CD4-positive, alpha-beta T cell treated with Interleukin-4 for 1 hour (primary cell): ENCODE measurements at regions not wholly inside any gene's neighbourhood (a gene's known extent, or its start where the extent isn't known, plus 50 kb on each side); places are given as distances from the start of the nearest gene placed in this dataset.

Experiments
- DNase-seq, 2 donors: peaks; one replicate each; pipeline ENCODE4 v3.0.0-alpha.2; 2020 to 2022

GRCh38 chr6:109315341-109316110, 66.7 kb downstream of the CD164 start:
- DNase-seq, result no peak

GRCh38 chr6:109314313-109314712, 68.0 kb downstream of the CD164 start:
- no peak for DNase-seq

- no peak for DNase-seq
These were observed 69.1 kb downstream of the CD164 start for GRCh38 chr6:109313139-109313538.

- no peak for DNase-seq
These were observed 70.8 kb downstream of the CD164 start for GRCh38 chr6:109311471-109311870.

- DNase-seq, result no peak
These were observed 72.3 kb downstream of the CD164 start for GRCh38 chr6:109309917-109310316.

- DNase-seq, result peak in 1 of 2 donors; percentile 33
These were observed 74.2 kb downstream of the CD164 start for GRCh38 chr6:109308018-109308492.

- DNase-seq, result no peak
These were observed 75.5 kb downstream of the CD164 start for GRCh38 chr6:109306733-109307132.

- DNase-seq, result no peak
These were observed 77.2 kb downstream of the CD164 start for GRCh38 chr6:109305028-109305427.

GRCh38 chr6:109304284-109305015, 77.8 kb downstream of the CD164 start:
- DNase-seq, result no peak

GRCh38 chr6:109303640-109304283, 78.5 kb downstream of the CD164 start:
- DNase-seq, result no peak

GRCh38 chr6:109303164-109303563, 79.1 kb downstream of the CD164 start:
- DNase-seq, result no peak

GRCh38 chr6:109302176-109302575, 80.1 kb downstream of the CD164 start:
- DNase-seq, result no peak

- DNase-seq, result no peak
These were observed 80.8 kb downstream of the CD164 start for GRCh38 chr6:109301418-109301817.

- no peak for DNase-seq
These were observed 81.4 kb downstream of the CD164 start for GRCh38 chr6:109300874-109301273.

- DNase-seq, result no peak
These were observed 82.3 kb downstream of the CD164 start for GRCh38 chr6:109299776-109300564.

GRCh38 chr6:109299265-109299607, 83.0 kb downstream of the CD164 start:
- no peak for DNase-seq

GRCh38 chr6:109298605-109299264, 83.5 kb downstream of the CD164 start:
- DNase-seq, result no peak

GRCh38 chr6:109297406-109298110, 84.7 kb downstream of the CD164 start:
- no peak for DNase-seq

GRCh38 chr6:109296971-109297372, 85.3 kb downstream of the CD164 start:
- no peak for DNase-seq

GRCh38 chr6:109296452-109296851, 85.8 kb downstream of the CD164 start:
- DNase-seq, result no peak

GRCh38 chr6:109295774-109296156, 86.5 kb downstream of the CD164 start:
- no peak for DNase-seq
